Activated gamma-delta T cell (primary cell): ENCODE measurements at regions not wholly inside any gene's neighbourhood (a gene's known extent, or its start where the extent isn't known, plus 50 kb on each side); places are given as distances from the start of the nearest gene placed in this dataset.

ENCODE experiments used
- DNase-seq: peaks from one replicate; lab custom pipeline; 2025; lab: John Stamatoyannopoulos, UW

DNA sequence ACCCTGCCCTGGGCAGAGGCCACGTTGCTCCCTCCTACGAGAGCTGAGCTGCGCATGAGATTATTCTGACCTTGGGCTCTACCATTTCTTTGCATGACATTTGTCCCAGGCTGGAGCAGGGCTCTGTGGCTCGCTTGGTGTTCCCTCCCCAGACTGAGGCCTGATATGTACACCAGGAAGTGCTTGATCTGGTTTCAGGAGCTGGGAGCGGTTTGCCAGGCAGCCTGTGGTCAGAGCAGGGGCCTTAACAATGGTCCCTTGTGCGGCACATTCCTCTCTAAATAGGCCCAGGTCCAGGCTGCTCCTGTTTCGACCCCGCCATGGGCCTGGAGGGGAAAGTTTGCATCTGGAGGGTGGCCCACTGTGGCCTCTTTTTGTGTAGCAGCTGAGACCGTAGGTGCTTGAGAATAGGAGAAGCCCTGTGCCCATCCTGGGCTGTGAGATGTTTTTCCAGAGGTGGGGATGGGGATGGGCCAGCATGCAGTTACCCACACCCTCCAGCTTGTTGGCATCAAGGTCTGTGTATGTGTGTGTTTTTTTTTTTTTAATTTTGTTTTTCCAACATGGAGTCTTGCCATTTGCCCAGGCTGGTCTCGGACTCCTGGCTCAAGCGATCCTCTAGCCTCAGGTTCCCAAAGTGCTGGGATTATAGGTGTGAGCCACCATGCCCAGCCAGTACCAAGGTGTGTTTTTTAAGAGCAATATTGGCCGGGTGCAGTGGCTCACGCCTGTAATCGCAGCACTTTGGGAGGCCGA is 253.9 kb downstream of the SEC14L1 start:
- no peak for DNase-seq

DNA sequence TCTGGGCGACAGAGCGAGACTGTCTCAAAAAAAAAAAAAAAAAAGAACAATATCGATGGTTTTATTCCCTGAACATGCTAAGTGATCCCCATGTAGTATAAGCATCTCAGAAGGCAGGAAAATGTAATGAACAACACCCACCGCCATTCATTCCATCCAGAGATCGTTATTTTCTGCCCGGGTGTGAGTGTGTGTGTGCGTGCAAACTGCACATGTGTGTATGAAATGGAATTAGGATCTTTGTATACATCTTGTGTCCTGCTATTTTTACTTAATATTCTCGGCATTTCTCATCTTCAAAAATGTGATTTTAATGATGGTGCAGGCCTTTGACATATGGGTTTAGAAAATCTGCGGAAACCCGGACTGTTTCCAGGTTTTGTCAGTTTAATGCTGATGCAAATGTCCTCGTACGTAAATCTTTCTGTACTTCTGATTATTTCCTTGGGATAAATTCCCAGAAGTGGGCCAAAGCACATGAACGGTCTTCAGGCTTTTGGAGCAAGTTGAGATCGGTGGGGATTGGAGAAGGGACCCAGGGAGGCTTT is 254.8 kb downstream of the SEC14L1 start:
- no peak for DNase-seq

DNA sequence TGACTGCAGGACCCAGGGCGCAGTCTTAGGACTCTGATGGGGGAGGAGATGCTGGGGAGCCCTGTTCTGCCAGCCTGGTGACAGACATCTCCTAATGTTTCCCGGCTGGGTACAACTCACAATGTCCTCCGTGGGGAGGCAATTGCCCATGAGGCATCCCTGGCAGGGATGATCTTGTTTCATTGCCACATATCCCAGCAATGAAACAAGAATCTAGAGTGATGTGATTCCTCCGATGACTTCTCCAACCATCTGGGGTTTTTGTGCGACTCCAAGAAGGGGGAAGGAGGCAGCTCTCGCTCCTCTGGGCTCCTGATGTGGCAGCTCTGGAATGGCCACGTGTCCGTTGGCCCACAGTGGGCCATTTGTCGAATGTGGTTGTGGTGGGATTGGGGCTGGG is 255.8 kb downstream of the SEC14L1 start:
- DNase-seq: no peak

DNA sequence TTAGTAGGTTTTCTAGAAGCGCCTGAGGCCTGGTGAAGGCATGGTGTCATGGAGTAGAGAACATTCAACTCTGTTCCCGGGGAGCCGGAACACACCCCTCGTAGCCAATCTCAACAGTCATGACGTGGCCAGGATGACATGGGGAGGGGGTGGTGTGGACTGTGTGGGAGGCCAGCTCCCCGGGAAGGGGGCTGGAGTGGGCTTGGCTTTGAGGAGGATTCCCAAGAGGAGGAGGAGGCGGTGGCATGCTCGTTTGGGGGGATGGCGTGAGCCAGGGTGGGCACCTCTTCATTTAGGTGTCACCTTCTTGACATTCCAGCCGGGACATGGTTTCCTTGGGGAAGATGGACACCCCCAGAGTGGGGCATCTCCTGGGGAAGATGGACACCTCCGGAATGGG is 257.5 kb downstream of the SEC14L1 start:
- DNase-seq: no peak

DNA sequence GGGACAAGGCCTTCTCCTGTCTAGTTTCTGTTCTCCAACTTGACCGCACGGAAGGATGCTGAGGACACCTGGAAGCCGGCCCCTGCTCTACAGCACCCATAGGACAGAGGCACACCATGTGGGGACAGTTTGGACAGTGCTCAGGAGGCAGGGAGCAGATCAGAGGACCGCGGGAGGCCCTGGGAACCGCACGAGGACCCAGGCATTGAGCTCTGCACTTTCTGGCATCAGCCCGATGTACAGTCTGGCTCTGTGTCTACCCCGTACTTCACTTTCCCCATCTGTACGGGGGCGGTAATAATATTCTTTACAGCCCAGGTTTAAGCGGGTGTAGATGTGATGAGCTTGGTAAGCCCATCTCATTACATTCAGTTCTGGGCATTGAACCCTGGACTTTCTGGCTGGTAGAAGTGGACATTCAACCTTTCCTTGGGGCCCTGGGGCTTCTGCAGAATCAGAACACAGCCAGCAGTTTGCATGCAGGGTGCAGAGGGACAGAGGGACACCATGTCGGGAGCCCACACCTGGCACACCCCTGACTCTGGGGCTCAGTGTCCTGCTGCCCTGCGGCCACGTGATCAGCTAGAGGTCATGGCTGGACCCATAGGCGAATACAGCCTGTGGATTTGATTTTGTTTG is 258.7 kb downstream of the SEC14L1 start:
- DNase-seq: no peak

GRCh38 chr17:77400445-77400870 is 259.7 kb downstream of the SEC14L1 start:
- DNase-seq: peak; percentile 29

GRCh38 chr17:77402159-77402731 is 261.5 kb downstream of the SEC14L1 start:
- no peak for DNase-seq

DNA sequence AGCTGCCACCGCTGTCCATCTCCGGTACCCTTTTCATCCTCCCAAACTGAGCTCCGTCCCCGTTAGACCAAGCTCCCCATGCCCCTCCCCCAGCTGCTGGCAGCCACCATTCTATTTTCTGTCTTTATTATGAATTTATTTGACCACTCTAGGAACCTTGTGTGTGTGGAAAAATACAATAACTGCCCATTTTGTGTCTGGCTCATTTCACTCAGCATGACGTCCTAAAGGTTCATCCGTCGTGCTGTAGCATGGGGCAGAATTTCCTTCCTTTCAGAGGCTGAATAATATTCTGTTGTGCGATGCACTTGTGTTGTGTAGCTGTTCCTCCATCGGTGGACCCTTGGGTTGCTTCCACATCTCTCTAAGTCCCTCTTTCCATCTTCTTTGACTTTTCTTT is 263.1 kb downstream of the SEC14L1 start:
- no peak for DNase-seq

- no peak for DNase-seq
These were observed 264.2 kb downstream of the SEC14L1 start for GRCh38 chr17:77404812-77405581.

DNA sequence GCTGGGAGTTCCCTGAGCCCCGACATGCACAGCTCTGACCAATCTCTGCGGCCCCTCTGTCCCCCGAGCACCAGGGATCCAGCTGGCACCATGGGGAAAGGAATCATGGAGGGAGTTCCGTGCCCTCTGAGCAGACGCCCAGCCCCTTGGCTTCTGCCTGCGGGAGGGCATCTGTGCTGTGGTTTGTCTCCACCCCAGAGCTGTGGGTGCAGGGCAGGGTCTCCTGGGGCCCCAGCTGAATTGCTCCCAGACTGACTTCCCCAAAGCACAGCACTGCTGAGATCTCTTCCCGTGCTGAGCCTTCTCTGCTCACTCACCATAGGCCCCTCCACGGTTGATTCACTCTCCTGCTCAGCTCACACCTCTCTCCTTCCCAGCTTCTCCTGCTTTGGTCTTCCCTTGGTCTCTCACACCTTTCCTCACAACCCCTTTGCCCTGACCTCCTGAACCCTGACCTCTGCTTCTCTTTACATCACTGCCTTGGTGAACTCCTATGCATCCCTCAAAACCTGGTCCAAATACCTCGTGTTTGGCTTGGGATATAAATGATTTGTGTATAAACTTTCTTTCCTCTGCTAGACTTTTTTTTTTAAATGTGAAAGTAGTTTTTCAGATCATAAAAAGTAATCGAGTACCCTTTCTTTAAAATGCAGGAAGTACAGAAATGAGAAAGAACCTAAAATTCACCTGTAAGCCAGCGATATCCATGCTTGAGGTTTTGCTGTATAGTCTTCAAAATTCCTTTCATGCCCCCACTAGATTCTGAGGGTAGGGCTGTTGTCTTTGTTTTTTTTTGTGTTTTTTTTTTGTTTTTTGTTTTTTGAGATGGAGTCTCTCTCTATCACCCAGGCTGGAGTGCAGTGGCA is 265.3 kb downstream of the SEC14L1 start:
- no peak for DNase-seq

GRCh38 chr17:77407321-77408277 is 266.8 kb downstream of the SEC14L1 start:
- DNase-seq: no peak

GRCh38 chr17:77408284-77408683 is 267.5 kb downstream of the SEC14L1 start:
- DNase-seq: no peak

DNA sequence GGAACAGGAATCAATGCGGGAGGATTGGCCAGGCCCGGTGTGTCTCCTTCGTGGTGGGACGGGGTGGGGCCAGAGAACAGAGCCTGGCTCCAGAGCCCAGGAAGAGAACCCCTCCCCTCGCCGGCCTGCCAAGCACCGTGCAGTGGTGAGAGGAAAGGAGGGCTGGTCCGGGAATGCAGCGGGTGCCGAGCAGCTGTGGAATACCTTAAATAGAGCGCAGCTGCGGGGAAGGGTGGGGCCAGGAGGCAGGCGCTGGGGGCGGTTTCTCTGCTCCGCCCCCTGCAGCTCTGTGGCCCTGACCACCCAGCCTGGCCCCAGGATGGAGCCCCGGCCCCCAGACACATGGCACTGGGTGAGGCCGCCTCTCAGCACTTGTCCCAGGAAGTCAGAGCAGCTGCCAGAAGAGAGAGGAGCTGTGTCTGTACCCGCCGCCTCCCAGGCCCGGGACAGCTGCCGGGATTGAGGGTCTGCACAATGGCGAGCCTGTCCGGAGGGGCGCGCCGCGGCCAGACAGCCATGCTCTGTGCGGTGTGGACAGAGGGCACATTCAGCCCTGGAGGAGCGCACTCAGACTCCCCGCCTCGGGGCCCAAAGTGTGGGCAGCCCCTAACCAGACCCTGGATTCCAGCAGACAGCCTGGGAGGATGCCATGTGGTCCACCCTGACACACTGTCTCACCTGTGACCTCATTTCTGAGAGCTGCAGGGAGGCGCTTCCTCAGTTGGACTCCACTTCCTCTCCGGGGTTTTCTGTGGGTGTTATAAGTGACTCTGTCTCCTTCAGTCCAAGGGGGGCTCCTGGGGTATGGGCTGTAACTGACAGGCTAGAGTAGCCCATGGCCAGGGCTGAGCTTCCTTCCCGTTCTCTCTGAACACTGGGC is 268.8 kb downstream of the SEC14L1 start:
- no peak for DNase-seq

DNA sequence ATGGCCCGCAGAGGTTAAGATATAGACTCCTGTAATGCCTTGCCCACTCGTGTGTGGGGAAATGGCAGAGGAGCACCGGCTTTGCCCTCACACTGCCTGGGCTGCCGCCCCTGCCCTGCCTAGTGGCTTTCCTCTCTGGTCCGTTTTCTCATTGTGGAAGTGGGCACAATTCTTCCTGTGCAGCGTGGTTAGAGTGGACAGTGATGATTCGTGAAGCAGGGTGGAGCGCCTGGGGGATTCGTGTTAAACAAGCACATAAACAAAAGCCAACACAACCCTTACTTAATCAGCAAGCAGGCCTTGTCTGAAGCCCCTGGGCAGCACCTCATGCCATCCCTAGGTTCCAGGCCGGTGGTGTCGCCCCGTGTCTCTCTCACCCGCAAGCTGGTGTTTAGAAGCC is 269.7 kb downstream of the SEC14L1 start:
- DNase-seq: no peak

DNA sequence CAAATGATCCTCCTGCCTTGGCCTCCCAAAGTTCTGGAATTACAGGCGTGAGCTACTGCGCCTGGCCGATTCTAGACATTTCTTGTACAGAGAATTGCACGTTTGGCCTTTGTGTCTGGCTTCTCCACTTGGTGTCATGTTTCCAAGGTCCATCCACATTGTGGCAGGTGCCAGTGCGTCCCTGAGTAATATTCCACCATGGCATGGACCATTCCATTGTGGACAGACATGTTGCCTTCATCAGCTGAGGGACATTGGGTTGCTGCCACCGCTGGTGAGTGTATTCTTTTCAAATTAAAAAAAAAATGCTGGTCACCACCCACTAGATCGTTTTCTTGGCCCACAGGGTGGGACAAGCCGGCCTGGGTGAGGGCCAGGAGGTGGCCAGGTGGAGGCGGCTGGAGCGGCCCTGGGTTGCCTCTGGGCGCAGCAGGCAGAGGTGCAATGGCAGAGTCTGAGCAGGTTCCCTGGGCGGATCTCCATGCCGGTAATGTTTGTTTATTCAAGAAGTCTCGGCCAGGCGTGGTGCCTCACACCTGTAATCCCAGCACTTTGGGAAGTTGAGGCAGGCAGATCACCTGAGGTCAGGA is 274.1 kb downstream of the SEC14L1 start:
- DNase-seq: no peak

DNA sequence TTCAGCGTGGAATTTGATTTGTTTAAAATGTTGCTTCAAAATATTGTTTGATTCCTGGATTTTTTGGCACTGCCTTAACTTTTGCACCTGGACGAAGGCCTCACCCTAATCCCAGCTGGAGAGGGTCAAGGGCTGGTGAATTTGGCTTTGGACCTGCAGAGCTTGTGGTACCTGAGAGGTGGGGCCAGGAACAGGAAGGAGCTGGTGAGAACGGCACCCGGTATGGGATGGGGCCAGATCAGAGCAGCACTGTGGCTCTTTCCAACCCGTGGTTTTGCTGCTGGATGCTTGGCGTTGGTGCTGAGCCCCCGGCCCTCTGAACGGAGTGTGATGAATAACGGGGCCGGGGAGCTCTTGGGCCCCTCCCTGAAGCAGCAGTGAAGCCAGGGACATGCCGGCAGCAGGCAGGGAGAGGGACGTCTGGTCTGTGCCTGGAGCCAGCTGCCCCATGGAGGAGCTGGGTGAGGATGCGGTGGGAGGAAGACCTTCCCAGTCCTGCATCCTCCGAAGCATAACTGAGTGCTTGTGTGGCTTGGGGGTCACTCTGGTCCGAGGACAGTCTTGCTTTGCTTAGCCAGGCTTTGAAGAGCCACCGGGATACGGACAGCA is 275.4 kb downstream of the SEC14L1 start:
- DNase-seq: no peak

GRCh38 chr17:77417575-77417974 is 276.8 kb downstream of the SEC14L1 start:
- DNase-seq: no peak

GRCh38 chr17:77418609-77419008 is 277.8 kb downstream of the SEC14L1 start:
- DNase-seq: no peak
